GM11168 (cell line): ENCODE measurements at regions not wholly inside any gene's neighbourhood (a gene's known extent, or its start where the extent isn't known, plus 50 kb on each side); places are given as distances from the start of the nearest gene placed in this dataset.
"Not testable (repeated sequence)": the region's sequence is repeated elsewhere in the genome, so short reads cannot be mapped to it uniquely, and the experiment has no call there.

Source experiments
- in situ Hi-C: fragments of 300-500 bp; cut with MboI; formaldehyde crosslinking; loops from one replicate; pipeline ENCODE4 v1.12.0; 2022; ENCODE audit warnings: low sequenced_read_pairs; ENCODE audit not compliant: unreplicated experiment

DNA sequence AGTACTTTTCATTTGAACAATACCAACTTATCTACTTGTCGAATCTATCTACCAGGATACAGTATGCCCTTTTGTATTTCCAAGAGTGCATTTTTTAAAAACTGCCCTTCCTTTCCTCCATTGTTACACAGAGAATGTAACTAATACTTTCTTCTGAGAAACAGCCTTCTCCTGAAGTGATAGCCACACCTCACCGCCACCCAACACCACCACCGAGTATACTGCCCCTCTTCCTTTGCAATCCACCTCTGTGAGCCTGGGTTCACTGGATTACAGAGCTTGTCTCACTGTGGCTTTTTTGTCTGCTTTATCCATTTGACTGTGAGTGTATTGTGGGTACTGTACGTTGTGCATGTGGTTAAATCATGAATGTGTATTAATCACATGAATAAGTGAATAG is 305.4 kb downstream of the KLF12 start:
- in situ Hi-C loops = loop anchor here (25.0 kb wide), 1 partner anchor 183 kb away; no protein-coding TSS in a partner anchor

DNA sequence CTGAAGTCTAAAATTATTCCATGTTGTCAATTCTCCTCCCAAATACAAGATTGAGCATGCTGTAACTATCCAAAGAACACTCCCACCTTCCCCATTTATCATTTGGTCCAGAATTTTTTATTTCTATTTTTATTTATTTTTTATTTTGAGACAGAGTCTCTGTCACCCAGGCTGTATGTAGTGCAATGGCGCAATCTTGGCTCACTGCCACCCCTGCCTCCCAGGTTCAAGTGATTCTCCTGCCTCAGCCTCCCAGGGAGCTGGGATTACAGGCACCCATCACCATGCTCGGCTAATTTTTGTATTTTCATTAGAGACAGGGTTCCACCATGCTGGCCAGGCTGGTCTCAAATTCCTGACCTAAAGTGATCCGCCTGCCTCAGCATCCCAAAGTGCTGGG is 306.8 kb downstream of the KLF12 start:
- in situ Hi-C loops = loop anchor here (25.0 kb wide), 1 partner anchor 185 kb away; no protein-coding TSS in a partner anchor

DNA sequence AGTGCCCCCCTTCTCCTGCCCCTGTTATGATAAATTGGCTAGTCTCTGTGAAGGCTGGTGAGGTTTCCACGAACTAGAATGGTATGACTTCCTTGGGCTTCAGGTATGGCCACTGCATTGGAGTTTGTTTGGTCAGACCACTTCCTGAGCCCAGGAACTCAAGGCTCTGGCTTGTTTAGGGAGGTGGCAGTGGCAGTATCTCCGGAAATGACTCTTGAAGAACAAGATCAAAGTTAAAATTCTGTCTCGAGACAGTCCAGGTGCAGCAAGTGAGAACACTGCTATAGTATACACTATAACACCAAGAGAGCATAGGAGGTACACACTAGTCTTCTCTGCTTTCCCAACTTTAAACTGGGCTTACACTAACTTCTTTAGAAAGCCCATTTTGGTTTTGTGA is 309.1 kb downstream of the KLF12 start:
- in situ Hi-C loops = loop anchor here (25.0 kb wide), 1 partner anchor 187 kb away; no protein-coding TSS in a partner anchor

DNA sequence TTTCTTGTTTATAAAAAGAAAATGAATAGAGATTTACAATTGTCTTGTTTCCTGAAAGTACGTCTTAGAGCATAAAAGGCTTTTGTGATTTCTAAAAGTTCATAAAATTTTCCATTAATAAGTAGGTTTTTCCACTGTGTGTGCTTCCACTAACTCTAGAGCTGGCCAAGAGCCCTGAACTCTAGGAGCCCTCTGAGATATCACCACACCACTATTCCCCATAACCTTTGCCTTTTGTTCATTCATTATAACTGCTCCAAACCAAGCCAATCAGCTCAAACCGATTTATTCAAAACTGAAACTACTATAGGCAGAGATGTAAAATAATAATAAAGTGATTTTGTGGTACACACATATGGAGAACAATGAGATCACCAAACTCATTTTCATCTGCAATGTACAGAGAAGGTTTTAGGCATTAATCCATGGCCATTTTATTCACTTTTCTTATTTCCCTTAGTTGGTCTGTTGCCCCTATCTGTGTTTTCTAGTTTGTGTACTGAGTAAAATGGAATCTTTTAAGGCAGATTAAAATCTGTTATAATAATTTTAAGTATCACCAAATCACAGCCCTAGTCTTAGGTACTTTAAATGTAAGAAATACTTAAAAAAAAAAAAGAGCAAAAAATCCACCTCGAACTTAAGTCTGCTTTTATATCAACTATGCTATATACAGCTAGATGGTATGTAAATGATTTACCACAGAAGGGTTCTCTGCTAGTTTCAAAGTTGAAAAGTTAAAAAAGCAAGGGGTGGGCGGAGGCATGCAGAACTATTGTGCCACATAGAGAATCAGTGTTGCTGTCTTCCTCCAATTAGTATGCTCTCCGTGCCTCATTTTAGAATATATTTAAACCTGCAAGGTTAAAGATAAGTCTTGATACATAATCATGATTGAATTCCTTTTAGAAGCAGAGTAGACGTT is 311.3 kb downstream of the KLF12 start:
- in situ Hi-C loops = no loop called here

DNA sequence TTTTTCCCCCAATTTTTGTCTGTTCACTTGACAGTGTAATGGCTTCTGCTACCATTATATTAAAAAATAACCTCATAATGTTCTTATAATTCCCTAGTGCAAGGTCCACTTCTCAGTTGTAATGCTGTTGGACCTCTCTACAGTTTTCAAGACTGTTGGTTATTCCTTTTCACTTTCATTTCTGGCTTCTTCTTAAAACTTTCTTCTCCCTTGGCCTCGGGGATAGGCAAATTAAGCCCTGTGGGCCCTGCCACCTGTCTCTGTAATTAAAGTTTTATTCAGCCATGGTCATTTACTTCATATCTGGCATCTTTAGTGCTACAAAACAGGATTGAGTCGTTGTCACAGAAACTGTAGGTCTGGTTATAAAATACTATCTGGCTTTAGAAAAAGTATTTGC is 313.5 kb downstream of the KLF12 start:
- in situ Hi-C loops = no loop called here

DNA sequence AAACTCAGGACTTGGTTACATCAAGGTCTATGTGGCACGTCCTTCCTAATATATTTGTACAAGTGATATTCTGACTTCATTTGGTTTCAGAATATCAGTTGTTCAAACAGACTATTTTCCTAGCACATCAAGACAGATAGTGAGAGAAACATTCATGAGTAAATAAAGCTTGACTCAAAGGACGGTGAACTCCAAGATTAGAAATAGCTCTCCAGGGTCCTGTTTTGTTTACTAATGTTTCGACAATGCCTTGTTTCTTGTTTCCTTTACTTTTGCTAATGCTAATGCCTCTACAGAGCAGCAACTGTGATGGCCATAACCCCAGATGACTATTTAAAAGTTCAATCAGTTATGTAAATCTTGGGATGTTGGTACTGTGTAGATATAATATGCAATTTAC is 313.9 kb downstream of the KLF12 start:
- in situ Hi-C loops = no loop called here

DNA sequence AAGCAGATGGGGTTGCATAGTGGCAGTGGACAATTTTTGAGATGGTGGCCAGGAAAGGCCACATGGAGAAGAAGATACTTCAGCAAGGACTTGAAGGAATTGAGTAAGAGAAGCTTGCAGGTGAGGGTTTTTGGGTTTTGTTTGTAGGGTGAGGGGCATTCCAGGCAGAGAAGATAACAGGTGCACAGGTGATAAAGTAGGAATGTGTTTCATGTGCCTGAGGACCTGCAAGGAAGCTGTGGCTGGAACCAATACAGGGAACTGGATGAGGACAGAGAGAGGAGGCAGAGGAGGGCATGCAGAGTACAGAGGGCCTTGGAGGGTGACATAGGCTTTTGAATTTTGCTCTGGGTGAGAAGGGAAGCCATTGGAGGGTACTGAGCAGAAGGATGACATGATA is 314.5 kb downstream of the KLF12 start:
- in situ Hi-C loops = no loop called here

DNA sequence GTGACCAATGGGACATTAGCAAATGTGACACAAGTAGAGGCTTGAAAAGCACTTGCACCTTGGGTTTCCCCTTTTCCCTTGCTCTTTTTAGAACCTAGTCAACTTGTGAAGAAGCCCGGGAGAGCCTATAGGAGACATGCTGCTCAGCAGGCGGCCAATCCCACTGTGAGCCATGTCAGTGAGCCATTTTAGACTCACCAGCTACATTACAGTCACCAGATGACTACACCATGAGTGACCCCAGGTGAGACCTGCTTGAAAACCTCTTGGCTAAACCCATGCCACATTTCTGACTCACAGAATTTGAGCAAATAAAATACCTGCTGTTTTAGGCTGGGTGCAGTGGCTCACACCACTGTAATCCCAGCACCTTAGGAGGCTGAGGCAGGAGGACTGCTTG is 317.5 kb downstream of the KLF12 start:
- in situ Hi-C loops = no loop called here

DNA sequence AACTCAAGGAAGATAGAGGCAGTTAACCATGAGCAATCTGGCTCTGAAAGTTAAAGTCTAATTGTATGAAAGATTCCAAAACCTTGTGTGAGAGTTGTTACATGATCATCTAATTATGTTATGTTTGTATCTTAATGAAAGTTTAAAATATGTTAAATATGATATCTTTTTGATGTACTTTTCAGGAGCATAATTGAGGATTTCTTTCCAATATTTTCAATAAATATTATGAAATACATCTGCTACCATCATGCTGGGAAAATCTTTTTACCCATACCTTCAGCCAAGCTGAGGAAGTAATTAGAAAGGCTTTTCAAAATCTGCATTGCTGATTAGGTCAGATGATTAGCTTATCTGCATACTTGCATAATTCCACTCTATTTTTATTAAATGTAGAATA is 318.4 kb downstream of the KLF12 start:
- in situ Hi-C loops = no loop called here

DNA sequence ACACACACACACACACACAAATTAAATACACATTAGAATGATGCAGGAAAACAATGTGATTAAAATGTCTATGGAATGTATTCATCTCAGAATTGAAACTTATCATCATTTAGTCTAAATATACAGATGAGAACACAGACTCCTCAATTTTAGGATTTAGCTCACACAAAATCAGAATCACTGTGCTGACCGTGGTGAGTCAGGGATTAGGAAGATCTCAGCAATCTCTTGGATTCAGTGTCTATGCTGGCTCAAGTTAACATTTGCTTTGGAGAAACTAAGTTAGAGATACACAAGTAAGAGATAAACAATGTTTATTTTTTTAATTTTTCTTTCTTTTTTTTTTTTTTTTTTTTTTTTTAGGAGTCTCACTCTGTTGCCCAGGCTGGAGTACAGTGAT is 323.6 kb downstream of the KLF12 start:
- in situ Hi-C loops = no loop called here

DNA sequence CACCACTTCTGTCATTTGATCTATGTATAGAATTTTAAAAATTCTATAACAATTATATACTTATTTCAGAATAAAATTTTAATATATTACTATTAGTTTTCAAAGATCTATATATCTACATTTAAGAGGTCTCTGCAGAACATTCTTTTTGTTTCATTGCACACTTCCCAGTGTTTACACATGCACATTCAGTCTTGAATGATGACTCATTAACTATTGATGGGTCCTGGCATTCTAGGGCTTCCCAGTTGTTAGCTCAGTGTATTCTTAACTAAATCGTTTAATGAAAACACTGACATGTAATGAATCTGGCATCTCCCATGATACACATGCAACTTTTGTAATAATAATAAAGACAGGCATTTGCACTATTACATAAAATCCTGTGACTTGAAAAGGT is 324.6 kb downstream of the KLF12 start:
- in situ Hi-C loops = no loop called here

DNA sequence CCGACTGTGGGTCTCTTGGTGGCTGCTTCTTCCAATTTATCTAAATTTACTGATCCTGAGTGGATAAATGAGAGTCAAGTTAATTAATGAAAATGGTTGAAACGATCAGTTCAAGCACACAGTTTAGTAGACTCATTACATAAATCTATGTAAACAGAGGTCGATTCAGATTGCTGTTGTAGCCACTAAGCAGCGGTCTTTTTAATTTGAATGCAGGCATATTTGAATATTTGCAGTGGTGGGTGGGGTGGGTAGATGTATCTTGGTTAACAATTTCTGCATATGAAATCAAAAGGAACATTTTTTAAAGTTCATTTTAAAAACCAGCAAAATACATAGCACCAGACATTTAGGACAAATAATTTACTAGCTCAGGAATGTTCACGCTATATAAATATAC is 325.9 kb downstream of the KLF12 start:
- in situ Hi-C loops = no loop called here

DNA sequence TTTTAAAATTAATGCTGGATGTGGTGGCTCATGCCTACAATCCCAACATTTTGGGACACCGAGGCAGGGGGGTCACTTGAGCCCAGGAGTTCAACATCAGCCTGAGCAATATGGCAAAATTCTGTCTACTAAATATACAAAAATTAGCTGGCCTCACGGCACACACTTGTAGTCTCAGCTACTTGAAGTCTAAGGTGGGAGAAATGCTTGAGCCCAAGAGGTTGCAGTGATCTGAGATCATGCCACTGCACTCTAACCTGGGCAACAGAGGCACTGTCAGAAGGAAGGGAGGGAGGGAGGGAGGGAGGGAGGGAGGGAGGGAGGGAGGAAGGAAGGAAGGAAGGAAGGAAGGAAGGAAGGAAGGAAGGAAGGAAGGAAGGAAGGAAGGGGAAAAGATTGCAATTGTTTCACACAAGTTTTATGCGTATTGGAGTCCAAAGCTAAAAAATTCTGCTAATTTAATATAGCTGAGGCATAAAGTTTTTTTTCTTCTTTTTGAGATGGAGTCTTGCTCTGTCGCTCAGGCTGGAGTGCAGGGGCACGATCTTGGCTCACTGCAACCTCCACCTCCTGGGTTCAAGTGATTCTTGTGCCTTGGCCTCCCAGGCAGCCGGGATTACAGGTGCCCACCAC is 328.8 kb downstream of the KLF12 start:
- in situ Hi-C loops = not testable (repeated sequence)

DNA sequence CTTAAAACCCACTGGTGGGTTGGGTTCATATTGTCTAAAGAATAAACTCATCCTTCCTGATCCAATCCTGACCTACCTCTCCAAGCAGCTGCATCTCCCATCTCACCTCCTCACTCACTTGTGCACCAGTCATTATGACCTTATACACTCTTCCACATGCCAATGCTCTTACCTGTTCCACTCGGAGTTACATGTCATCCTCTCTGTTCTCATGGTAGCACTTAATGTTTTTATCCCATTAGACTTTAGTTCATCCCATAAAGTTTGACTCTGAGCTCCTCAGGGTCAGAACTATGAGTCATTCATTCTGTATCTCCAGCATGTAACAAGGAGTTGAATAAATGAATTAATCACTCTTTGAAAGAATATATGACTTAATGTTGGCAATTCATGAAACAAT is 330.2 kb downstream of the KLF12 start:
- in situ Hi-C loops = no loop called here

DNA sequence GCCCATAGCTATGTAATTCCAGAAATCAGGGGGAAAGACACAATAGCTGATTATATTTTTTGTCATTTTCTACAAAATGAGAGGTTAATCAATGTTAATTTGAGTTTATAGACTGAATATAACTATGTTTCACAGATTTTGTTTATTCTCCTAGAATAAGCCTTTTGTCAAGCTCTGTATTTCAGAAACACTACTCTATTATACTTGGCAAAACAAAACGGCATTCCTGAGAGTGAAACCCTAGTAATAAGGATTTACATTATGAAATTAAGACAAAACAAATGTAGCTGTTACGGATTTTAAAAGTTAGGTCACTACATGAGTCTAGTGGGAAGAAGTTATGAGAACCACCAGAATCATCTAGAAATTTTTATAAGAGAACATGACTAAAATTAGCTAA is 334.2 kb downstream of the KLF12 start:
- in situ Hi-C loops = no loop called here

DNA sequence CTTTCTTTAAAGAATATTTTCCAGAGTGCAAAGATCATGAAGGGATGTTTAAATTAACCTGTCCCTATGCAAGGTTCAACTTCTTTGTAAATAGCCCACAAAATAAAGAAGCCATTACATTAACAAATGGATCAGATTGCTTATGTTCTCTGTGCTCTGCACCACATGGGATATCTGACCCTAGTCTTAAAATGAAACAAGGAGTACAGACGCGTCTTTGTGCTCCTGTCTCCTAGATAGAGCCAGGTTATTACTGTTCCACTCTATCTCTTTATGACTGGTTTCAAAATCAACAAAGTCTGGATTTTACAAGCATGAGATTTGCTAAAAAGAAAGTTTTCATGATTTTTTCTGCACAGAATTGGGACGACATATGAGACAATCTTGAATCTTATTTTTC is 339.4 kb downstream of the KLF12 start:
- in situ Hi-C loops = no loop called here

DNA sequence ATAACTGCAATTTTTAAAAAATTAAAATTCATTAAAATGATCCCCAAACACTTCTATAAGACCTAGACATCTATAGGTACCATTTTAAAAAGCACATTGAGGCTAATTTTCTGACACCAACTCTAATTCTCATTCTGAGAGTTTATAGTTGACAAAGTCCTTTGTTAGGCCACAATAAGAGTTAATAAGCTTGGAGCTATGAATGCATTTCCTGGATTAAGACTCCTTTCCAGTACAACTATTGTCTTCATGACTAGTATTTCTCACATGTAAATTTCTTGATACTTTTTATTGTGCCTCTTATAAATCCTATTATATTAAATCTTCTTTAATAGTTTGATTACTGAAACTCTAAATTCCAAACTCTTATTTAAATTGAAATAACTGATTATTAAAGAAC is 340.8 kb downstream of the KLF12 start:
- in situ Hi-C loops = no loop called here

DNA sequence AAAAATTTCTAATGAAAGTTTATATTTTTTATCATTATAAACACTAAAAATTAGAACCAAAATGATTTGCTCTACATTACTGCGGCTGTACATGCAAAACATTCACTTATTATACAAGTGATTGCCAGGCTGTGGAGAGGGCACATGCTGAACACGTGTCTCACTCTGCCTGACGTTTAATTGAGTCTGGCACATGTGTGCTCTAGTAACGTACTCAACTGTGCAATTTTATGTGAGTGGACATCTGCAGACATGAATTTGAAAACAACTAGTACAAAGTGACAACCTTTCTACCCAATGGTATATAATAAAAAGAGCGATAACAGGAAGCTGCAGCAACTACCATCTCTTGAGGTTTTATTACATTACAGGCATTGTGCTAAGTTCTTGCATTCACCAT is 341.4 kb downstream of the KLF12 start:
- in situ Hi-C loops = no loop called here

DNA sequence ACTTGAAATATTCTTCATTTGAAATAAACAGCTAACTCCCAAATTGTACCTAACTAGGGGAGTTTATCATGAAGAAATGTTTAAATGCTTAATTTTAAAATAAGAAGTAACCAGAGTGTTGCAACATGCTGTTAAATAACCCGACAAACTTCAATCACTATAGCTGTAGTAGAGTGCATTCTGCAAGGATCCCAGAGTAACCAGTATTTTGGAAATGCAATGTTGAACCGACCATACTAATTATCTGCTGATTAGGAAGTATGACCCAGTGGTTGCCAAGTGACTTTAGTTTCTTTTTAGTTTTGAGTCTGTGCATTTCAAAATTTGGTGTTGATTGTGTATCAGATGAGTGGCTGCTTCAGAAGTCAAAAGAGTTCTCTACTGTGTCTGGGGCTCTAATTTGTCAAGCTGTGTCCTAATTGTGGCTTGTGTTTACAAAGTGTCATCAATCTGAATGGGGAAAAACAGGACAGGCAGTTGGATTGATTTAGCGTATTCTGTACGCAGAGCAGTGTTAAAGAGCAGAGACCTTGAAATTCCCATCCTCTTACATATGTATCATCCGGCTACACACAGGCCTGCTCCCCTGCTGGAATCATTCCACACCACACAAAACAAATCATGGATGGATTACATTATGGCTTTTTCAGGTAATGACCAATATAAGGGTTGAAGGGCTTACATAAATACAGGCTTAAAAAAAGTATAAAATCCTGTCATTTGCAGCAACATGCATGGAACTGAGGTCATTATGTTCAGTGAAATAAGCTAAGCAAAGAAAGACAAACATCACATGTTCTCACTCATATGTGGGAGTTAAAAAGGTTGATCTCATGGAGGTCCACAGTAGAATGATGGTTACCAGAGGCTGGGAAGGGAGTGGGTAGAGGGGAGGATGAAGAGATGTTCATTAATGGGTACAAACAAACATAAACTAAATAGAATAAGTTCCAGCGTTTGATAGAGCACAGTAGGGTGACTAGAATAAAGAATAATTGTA is 351.5 kb downstream of the KLF12 start:
- in situ Hi-C loops = no loop called here

DNA sequence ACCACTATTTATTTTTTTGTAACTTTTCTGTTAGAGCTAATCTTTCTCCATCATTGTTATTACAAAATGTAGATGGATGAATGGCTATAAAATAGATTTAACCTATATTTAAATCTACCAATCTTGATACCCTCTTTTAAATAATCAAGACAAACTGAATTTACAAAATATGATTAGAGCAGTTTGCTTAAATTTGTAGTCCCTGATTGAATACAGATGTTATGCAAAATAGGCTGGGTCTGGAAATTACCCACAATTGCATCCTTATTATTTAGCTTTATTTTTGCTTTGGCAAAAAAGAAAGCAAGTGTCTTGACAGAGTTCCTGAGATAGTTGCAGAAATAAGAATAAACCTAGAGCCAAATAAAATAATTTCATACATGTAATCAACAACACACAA is 352.8 kb downstream of the KLF12 start:
- in situ Hi-C loops = no loop called here
